Fibroblast of villous mesenchyme (primary cell): ENCODE measurements at regions not wholly inside any gene's neighbourhood (a gene's known extent, or its start where the extent isn't known, plus 50 kb on each side); places are given as distances from the start of the nearest gene placed in this dataset.

Experiments
- DNase-seq: peaks from one replicate; pipeline ENCODE4 v3.0.0-alpha.2; 2010; ENCODE audit warnings: low read depth
- H3K4me3 ChIP-seq: 2 replicates; pipeline ENCODE4 v1.5.1; 2011; ENCODE audit warnings: low read depth, mild to moderate bottlenecking, low read length
- CTCF ChIP-seq: IDR thresholded peaks from 2 replicates; pipeline ENCODE4 v1.5.1; 2012; ENCODE audit warnings: low read depth, mild to moderate bottlenecking, low read length; ENCODE audit not compliant: insufficient read depth

GRCh38 chrX:131595120-131595519 is 51.2 kb downstream of the OR13H1 start:
- H3K4me3 ChIP-seq = no peak overlapping the region
- no peak for TF ChIP-seq CTCF
- DNase-seq = peak; percentile 41

GRCh38 chrX:131607792-131608369 is 64.0 kb downstream of the OR13H1 start:
- no peak for TF ChIP-seq CTCF
- DNase-seq = no peak
- no peak overlapping the region for H3K4me3 ChIP-seq

- DNase-seq = no peak
- no peak for TF ChIP-seq CTCF
- H3K4me3 ChIP-seq = no peak overlapping the region
These were observed 65.6 kb downstream of the OR13H1 start for GRCh38 chrX:131609480-131609879.

- H3K4me3 ChIP-seq = no peak overlapping the region
- TF ChIP-seq CTCF = no peak
- no peak for DNase-seq
These were observed 69.4 kb downstream of the OR13H1 start for GRCh38 chrX:131613260-131613659.

- no peak for DNase-seq
- no peak for TF ChIP-seq CTCF
- no peak overlapping the region for H3K4me3 ChIP-seq
These were observed 70.4 kb downstream of the OR13H1 start for GRCh38 chrX:131614241-131614640.

- peak; percentile 70 for DNase-seq
- H3K4me3 ChIP-seq = no peak overlapping the region
- TF ChIP-seq CTCF = no peak
These were observed 73.3 kb downstream of the OR13H1 start for GRCh38 chrX:131617182-131617581.

GRCh38 chrX:131621650-131622049 is 77.8 kb downstream of the OR13H1 start:
- no peak overlapping the region for H3K4me3 ChIP-seq
- DNase-seq = no peak
- TF ChIP-seq CTCF = no peak
